ENCODE measurements at regions not wholly inside any gene's neighbourhood (a gene's known extent, or its start where the extent isn't known, plus 50 kb on each side); places are given as distances from the start of the nearest gene placed in this dataset.
"Not testable (repeated sequence)": the region's sequence is repeated elsewhere in the genome, so short reads cannot be mapped to it uniquely, and the experiment has no call there.

DNA sequence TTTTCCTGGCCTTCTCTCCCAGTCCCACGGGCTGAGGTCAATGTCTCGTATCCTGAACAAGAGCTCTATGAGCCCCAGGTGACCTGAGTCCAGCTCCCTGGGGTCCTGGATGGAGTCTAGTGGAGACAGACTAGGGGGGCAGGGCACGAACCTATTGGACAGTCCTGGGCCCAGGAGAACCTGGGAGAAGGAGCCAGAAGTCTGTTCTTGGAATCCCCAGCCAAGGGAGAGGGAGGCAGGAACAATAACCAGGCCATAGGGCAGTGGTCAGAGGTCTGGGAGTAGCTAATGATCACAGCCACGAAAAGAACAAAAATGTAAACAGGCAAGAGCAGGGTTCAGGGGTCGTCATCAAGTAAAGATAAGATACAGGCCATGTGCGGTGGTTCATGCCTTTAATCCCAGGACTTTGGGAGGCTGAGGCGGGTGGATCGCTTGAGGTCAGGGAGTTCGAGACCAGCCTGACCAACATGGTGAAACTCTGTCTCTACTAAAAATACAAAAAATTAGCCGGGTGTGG lies 60.8 kb downstream of the COPRS start:
- no peak for DNase-seq

DNA sequence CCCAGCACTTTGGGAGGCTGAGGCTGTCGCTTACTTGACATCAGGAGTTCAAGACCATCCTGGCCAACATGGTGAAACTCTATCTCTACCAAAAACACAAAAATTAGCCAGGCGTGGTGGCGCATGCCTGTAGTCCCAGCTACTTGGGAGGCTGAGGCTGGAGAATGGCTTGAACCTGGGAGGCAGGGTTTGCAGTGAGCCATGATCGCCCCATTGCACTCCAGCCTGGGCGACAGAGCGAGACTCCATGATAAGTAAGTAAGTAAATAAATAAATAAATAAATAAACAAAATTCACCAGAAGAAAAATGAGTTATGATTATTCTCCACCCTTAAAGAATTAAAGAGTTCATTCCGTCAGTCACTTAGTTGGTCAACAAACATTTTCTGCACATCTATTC lies 63.1 kb downstream of the COPRS start:
- DNase-seq: not testable (repeated sequence)

DNA sequence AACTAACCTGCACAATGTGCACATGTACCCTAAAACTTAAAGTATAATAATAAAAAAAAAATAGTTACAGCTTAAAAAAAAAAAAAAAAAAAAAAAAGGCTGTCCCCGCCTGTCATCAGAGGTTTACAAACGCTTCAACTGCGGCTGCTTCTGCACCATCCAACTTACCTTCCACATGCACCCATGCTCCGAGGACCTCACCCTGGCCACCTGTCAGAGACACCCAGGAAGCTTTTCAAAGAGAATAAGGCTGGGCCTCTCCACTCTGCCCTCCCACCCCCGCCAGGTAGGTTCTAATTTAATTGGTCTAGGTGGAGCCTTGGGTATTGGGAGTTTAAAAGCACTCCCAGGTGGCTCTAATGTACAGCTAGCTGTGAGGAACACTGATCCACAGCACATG lies 64.9 kb downstream of the COPRS start:
- DNase-seq: no peak

DNA sequence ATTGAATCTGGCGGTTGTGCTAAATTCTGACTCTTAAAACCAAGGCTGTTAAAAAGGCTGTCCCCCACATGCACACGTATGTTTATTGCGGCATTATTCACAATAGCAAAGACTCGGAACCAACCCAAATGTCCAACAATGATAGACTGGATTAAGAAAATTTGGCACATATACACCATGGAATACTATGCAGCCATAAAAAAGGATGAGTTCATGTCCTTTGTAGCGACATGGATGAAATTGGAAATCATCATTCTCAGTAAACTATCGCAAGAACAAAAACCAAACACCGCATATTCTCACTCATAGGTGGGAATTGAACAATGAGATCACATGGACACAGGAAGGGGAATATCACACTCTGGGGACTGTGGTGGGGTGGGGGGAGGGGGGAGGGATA lies 65.4 kb downstream of the COPRS start:
- DNase-seq: not testable (repeated sequence)

DNA sequence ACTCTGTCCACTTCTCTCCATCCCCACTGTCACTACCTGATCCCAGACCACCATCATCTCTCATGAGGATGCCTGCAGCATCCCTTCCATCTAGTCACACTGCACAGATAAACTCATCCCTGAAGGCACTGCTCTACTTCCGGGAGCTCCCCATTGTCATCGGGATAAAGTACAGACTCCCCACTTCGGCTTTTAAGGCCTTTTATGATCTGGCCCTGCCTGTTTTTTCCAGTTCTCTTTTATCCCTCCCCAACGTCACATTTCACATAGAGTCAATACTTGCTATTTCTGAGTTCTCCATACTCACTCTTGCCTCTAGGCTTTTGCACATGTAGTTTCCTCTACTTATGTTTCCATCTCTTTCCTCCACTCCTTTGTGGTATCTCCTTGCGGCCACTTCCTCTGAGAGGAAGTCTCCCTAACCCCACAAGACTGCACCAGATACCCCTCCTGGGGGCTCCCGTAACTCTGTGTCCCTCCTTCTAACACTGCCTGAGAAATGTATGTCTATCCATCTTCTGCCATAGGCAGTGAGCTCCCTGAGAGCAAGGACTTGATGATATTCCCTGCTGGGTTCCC lies 66.9 kb downstream of the COPRS start:
- DNase-seq: no peak

DNA sequence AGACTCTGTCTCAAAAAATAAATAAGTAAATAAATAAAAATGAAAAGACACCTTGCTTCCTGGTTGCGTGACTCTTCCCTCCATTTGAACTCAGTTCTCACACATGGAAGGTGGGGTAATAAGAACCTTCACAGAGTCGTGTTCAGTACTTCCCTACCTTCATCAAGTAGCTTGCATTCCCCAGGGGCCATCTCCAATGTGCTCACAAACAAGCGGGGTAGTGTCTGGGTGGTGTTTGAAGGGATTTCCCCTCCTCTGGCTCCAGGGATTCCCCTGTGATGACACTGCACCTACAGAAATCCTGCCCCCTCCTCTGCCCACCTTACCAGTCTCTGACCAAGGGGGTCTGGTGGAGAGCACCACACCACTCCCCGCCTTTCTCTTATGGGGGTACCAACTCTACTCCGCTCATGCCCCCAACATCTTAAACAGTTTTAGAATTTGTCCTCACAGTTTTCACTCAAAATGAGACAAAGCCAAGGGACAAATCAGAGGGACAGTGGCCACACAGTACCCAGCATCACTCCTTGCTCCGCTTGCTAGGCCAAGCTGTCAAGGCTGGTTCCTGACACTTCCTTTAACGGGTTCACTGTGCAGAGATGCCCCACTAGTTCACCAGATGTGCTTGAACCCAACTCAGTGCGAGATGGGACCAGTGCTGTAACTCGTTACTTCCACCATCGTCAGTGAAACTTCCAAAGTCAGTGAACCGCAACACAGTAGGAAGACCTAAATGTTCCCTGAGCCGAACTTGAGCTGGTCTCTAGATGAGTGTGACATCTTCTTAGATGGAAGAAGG lies 69.1 kb downstream of the COPRS start:
- DNase-seq: no peak

DNA sequence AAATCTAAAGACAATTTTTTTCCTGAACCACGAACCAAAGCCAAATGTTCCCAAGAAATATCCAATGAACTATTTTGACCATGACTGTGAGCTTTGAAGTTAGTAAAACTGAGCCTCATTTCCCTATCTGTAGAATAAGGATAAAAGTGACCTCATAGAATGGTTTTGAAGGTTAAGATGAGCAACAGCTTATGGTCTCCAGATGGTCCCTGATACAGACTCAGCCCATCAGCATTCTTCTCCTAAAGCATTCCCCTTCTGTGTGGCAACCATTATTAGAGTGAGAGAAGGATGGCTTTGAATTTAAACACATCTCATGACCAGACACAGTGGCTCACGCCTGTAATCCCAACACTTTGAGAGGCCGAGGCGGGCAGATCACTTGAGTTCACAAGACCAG lies 70.1 kb downstream of the COPRS start:
- DNase-seq: no peak

DNA sequence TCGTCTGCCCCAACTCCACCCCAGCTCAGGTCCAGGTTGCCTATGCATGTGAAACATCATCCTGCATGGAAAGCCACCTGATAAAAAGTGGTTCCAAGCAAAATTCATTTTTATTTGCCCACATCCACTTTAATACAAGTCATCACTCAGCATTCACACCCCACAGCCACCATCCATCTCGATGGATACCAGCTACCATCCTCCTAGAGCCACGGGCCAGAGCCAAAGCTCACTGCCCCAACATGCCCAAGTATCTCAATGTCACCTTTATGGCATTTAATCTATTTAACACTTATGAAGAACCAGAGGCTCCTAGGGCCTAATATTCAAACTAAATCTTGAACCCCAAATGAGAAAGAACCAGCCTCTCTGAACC lies 70.5 kb downstream of the COPRS start:
- no peak for DNase-seq

DNA sequence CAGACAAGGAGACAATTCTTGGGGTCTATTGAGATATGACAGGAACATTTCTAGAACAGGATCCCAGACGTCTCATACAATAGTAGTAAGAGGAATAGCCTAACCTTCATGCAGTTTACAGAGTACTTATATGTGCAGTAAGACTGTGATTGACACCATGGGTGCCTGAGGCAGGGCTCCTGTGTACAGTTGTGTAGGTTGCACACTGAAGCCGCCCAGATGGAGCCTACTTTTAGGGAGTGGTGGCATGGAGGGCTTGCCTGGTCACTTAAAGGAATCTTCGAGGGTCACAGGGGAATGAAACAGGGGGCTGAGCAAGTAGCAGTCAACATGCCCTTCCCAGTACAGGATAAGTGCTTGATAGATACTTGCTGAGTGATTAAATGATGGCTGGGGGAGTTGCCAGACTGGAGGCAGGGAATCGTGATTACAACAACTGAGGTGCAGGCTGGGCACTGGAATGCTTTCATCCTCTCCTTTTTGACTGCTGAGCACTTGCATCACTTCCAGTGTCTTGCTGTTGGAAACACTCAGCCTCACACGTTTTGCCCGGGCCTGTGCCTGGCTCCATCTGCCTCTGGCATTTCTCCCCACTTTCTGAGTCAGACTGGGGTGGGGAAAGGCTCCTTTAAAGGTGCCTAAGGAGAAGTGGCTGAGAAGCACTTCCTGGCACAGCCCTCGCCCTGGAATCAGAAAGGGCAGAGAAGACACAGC lies 71.0 kb downstream of the COPRS start:
- DNase-seq: no peak

DNA sequence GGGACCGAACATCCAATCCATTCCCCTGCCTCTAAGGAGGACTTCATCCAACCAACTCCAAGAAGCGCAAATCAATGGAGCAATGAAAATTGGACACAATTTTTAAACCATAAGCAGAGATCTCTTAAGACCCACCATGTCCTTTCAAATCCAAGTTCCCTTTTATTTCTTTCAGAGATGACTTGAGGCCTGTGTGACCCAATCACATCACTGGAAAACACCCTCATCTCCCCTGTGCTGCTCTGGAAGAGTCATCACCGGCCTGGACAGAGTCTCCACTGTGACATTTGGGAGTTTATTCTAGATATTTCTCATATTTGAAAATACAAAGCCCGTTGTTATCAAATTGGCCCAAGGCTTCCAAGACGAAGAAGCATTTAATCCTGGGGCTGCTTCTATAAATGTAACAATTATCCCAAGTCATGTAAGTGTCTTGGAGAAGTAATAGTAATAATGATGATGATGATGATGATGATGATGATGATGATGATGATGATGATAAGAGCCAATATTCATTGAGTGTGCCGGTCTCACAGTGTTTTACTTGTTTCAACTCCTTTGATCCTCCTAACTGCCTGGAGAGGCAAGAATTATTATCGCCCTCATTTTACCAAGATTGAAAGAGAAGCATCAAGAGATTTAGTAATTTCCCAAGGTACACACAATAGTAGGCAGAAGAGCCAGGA lies 72.1 kb downstream of the COPRS start:
- no peak for DNase-seq

DNA sequence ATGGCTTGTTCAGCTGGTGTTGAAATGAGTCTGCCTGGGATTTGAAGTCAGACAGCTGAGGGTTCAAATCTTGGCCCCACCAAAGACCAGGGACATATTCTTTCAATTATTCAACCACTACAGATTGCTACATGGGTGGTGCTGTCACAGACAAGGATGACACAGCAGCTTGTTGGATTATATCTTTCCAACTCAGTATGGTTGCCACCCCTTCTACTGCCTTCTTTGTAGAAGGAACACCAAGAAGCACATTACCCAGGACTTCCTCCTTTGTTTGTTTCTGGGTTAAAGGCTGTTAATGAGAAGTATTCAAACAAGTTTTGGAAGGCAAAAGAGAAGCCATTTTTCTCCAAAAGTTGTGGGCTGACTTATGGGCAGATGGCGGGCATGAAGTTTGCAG lies 78.6 kb downstream of the COPRS start:
- DNase-seq: no peak

DNA sequence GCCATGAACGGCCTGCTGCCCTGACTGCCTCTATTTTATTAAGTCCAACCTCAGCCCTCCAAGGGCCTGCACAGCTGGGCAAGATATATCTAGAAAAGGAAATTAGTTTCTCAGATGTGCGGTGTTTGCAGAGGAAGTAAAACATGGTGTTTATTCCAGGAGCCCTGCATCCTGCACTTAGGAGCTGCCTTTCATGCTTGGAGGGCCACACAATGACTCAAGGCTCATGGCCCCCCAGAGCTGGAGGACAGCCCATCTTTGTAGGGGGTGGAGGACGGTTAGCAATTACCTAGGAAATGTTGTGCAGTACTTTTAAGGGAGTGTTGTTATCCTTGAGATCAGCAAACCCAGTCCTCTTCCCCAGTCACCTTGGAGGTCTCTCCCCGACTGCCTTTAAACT lies 80.5 kb downstream of the COPRS start:
- no peak for DNase-seq

DNA sequence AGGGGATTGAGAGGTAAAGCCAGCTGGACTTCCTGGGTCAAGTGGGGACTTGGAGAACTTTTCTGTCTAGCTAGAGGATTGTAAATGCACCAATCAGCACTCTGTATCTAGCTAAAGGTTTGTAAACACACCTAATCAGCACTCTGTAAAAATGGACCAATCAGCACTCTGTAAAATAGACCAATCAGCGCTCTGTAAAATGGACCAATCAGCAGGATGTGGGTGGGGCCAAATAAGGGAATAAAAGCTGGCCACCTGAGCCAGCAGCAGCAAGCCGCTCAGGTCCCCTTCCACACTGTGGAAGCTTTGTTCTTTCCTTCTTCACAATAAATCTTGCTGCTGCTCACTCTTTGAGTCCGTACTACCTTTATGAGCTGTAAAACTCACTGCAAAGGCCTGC lies 87.7 kb downstream of the COPRS start:
- not testable (repeated sequence) for DNase-seq

DNA sequence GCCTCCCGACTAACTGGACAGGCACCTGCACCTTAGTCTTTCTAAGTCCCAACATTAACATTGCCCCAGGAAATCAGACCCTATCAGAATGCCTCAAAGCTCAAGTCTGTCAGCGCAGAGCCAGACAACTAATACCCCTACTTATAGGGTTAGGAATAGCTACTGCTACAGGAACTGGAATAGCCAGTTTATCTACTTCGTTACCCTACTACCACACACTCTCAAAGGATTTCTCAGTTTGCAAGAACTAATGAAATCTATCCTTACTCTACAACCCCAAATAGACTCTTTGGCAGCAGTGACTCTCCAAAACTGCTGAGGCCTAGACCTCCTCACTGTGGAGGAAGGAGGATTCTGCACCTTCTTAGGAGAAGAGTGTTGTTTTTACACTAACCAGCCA lies 88.5 kb downstream of the COPRS start:
- not testable (repeated sequence) for DNase-seq

DNA sequence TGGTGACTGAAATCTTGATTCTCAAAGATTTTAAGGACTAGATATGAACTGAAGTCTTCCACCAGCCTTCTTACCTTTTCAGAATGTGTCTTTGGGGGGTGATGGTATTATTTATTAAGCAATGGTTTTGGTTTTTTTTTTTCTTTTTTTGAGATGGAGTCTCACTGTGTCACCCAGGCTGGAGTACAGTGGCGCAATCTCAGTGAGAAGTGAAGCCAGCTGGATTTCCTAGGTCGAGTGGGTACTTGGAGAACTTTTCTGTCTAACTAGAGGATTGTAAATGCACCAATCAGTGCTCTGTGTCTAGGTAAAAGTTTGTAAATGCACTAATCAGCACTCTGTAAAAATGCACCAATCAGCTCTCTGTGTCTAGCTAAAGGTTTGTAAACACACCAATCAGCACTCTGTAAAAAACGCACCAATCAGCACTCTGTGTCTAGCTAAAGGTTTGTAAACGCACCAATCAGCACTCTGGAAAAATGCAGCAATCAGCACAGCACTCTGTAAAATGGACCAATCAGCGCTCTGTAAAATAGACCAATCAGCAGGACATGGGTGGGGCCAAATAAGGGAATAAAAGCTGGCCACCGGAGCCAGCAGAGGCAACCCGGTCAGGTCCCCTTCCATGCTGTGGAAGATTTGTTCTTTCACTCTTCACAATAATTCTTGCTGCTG lies 97.1 kb downstream of the COPRS start:
- not testable (repeated sequence) for DNase-seq

DNA sequence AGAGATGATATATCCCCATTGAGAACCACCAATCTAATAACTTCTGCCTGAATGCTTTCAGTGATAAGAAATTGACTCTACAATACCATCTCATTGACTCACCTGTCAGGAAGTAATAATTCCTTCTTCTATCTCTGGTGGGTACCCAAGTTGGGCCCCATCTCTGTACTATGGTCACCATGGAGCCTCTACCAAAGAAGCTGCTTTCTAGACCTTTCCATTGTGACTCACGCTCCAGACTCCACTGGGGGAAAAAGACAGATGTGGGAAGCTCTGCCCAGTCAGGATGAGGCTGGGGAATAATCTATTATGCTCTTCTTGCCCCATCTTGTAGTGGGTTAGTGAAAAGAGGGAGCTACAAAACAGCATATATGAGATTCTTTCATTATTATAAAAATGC lies 100.4 kb downstream of the COPRS start:
- no peak for DNase-seq

DNA sequence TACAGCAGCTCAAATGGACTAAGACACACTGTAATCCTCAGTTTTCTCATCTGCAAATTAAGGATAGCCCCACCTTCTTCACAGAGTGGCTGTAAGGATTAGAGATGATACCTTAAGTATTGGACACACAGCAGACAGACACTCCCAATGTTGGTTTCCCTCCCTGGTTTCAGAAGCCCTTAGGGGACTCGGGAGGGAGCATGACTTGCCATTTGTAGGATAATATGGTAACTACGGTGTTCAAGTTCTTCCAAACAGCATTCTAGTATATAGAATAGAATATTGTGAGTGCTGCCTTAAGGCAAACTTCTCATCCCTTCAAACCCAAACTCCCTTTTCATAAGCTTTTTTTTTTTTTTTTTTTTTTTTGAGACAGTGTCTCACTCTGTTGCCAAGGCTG lies 101.9 kb downstream of the COPRS start:
- no peak for DNase-seq

DNA sequence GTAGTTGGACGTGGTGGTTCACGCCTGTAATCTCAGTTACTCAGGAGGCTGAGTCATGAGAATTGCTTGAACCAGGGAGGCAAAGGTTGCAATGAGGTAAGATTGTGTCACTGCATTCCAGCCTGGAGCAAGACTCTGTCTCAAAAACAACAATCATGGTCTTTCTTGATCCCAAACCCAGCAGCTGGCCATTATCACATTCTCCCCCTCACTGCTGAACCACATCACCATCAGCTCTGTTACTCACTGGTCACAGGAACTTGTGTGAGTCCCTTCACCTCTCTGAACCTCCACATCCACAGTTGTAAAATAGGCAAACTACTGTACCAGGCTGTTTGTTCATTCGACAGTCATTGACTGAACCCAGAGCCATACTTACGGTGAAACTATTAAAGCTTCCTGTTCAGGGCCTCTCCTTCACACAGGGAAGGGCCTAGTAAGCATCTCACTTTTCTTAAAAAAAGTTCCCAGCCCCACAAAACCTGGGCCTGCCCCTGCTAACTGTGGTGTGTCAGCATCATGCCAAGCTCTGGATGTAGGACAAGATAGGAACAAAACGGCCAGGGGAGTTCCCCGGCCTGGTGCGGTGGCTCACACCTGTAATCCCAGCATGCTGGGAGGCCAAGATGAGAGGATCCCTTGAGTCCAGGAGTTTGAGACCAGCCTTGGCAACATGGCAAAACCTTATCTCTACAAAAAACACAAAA lies 104.7 kb downstream of the COPRS start:
- DNase-seq: no peak

DNA sequence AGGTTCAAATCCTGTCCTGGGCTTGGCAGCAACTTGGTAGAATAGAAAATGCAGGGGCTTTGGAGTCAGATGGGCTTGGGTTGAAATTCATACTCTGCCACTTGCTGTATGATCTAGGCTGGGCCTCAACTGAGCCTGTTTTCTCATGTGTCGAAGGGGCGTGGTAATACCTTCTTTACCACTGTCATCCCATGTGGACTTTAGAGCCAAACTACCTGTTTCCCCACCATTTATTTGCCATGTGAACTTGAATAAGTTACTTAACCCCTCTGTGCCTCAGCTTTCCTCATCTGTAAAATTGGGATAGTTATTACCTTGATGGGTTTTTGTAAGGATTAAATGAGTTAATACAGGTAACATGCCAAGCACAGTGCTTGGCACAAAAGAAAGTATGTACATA lies 106.0 kb downstream of the COPRS start:
- DNase-seq: no peak

DNA sequence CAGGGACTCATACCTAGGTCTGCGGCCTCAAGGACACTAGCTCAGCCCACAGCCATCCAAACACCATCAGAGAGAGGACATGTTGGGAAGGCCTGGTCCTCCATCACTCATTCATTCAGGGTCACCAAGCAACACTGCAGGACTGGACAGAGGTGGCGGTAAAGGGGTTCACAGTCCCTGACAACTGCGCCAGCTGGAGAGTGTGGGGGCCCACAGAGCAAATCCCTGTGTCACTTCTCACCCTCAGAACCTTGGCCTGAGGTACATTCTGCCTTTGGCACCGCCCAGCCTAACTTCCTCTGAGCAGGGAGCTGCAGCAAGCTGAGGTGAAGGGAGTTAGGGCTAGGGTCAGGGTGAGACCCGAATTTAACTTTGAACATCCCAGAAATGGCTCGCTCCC lies 106.5 kb downstream of the COPRS start:
- DNase-seq: no peak

DNA sequence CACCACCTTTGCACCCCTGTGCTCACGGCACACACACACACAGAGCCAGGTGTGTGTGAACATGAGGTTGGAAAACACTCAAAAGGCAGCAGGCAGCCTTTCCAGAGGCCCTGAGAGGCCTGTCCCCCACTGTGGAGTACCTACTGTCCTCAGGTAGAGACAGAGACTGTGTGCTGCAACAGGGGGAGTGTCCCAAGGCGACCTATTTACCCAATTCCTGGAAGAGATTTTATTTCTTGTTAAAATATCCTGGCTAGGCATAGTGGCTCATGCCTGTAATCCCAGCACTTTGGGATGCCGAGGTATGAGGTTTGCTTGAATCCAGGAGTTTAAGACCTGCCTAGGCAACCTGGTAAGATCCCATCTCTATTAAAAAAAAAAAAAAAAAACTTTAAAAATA lies 108.5 kb downstream of the COPRS start:
- DNase-seq: no peak

DNA sequence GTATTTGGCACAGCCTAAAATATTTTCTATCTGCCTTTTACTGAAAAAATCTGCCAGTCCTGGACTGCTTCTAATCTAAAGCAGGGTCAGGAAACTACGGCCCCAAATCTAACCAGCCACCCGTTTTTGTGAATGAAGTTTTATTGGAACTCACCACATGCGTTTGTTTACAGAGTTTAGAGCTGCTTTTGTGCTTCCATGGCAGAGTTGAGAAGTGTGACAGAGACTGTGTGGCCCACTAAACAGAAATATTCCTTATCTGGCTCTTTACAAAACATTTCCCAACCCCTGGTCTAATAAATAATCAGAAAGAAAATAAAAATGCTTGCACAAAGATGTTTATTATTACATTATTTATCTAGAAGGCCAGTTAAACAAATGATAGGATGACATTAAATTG lies 110.2 kb downstream of the COPRS start:
- no peak for DNase-seq

All from NCI-H187 (cell line).